Natural killer cell (primary cell): ENCODE measurements at regions not wholly inside any gene's neighbourhood (a gene's known extent, or its start where the extent isn't known, plus 50 kb on each side); places are given as distances from the start of the nearest gene placed in this dataset.
"Not testable (repeated sequence)": the region's sequence is repeated elsewhere in the genome, so short reads cannot be mapped to it uniquely, and the experiment has no call there.

Source experiments
- ATAC-seq, 3 donors: fragments of 150-1000 bp in 2 of 3; fragments of 200-7000 bp in 1 of 3; cut with Tn5 transposase; 1 replicate in 1 of 3; 2 replicates in 2 of 3; pipeline ENCODE4 v1.10.0; 2021; ENCODE audit warnings: mild to moderate bottlenecking in 2 of 3, moderate library complexity in 2 of 3
- DNase-seq, 2 donors: peaks; one replicate each; pipeline versions ENCODE4 v3.0.0 to v3.0.0-alpha.2; 2013 to 2021; ENCODE audit warnings: mixed read lengths in 1 of 2
- H3K27ac ChIP-seq: one replicate; pipeline ENCODE4 v1.5.1; 2013; ENCODE audit warnings: mild to moderate bottlenecking, low read length
- H3K27me3 ChIP-seq: one replicate; pipeline ENCODE4 v1.6.1; 2013; ENCODE audit warnings: low read length; ENCODE audit not compliant: control insufficient read depth, insufficient read depth
- H3K36me3 ChIP-seq: one replicate; pipeline ENCODE4 v1.6.1; 2013; ENCODE audit warnings: low read length; ENCODE audit not compliant: control insufficient read depth, insufficient read depth
- H3K4me1 ChIP-seq: one replicate; pipeline ENCODE4 v1.6.1; 2013; ENCODE audit warnings: low read length; ENCODE audit not compliant: control insufficient read depth, insufficient read depth
- H3K4me3 ChIP-seq: one replicate; pipeline ENCODE4 v1.5.1; 2013; ENCODE audit warnings: low read length
- H3K9me3 ChIP-seq: one replicate; pipeline ENCODE4 v1.6.1; 2013; ENCODE audit warnings: low read length; ENCODE audit not compliant: control insufficient read depth, insufficient read depth
- H3K27ac Mint-ChIP-seq, 2 donors: one replicate each; pipeline ENCODE4 v1.8.0; 2022; ENCODE audit warnings: mild to moderate bottlenecking in 2 of 2, mixed read lengths in 2 of 2, moderate library complexity in 1 of 2
- H3K27me3 Mint-ChIP-seq, 2 donors: one replicate each; pipeline ENCODE4 v1.8.0; 2022; ENCODE audit warnings: low read depth in 2 of 2, mixed read lengths in 2 of 2
- H3K36me3 Mint-ChIP-seq: one replicate; pipeline ENCODE4 v1.8.0; 2022; ENCODE audit warnings: mixed read lengths
- H3K4me1 Mint-ChIP-seq, 2 donors: one replicate each; pipeline ENCODE4 v1.8.0; 2022; ENCODE audit warnings: mixed read lengths in 2 of 2
- H3K4me3 Mint-ChIP-seq: one replicate; pipeline ENCODE4 v1.8.0; 2022; ENCODE audit warnings: mild to moderate bottlenecking, moderate library complexity, mixed read lengths
- H3K9me3 Mint-ChIP-seq, 2 donors: one replicate each; pipeline ENCODE4 v1.8.0; 2022; ENCODE audit warnings: mixed read lengths in 2 of 2
- WGBS: methylation state at CpG from one replicate; pipeline ENCODE4 v1.1.7; 2013; ENCODE audit warnings: missing lambda C conversion rate; ENCODE audit not compliant: insufficient coverage; 5-methylcytosine and 5-hydroxymethylcytosine counted together
- intact Hi-C: fragments of 100-400 bp; cut with micrococcal nuclease; formaldehyde crosslinking; loops from one replicate; pipeline ENCODE4 v1.14.2; 2022
- TF ChIP-seq, protein P1 (sequence below): fragments of 200-600 bp; IDR thresholded peaks from one replicate; pipeline ENCODE4 v1.8.0; 2022; ENCODE audit warnings: antibody characterized with exemption

DNA sequence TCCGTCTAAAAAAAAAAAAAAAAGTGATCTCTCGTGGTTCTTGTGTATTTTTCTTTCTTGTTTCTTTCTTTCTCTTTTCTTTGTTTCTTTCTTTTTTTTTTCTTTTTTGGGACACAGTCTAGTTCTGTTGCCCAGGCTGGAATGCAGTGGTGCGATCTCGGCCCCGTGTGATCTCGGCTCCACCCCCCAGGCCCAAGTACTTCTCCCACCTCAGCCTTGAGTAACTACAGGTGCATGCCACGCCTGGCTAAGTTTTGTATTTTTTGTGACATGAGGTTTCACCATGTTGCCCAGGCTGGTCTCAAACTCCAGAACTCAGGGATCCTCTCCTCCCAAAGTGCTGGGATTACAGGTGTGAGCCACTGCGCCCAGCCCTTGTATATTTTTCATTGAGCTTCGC is 91.4 kb downstream of the TMEM237 start:
- H3K27ac Mint-ChIP-seq, result no peak overlapping the region
- no peak for DNase-seq
- Histone ChIP-seq H3K4me1 (no peaks in the 10 kb centered on the region), H3K36me3 (no peaks in the 10 kb centered on the region), H3K27ac (no peak overlapping the region), H3K4me3 (no peak overlapping the region), H3K9me3 (no peaks in the 10 kb centered on the region), H3K27me3 (no peaks in the 10 kb centered on the region)
- no peak for ATAC-seq
- 92% methylated on average over 9 of the region's 9 CpGs for WGBS
- H3K4me1 Mint-ChIP-seq, result no peaks in the 10 kb centered on the region
- no peak overlapping the region for H3K4me3 Mint-ChIP-seq
- H3K36me3 Mint-ChIP-seq, result no peaks in the 10 kb centered on the region
- no peaks in the 10 kb centered on the region for H3K9me3 Mint-ChIP-seq
- intact Hi-C loops, result no loop called here
- TF ChIP-seq, protein P1, sequence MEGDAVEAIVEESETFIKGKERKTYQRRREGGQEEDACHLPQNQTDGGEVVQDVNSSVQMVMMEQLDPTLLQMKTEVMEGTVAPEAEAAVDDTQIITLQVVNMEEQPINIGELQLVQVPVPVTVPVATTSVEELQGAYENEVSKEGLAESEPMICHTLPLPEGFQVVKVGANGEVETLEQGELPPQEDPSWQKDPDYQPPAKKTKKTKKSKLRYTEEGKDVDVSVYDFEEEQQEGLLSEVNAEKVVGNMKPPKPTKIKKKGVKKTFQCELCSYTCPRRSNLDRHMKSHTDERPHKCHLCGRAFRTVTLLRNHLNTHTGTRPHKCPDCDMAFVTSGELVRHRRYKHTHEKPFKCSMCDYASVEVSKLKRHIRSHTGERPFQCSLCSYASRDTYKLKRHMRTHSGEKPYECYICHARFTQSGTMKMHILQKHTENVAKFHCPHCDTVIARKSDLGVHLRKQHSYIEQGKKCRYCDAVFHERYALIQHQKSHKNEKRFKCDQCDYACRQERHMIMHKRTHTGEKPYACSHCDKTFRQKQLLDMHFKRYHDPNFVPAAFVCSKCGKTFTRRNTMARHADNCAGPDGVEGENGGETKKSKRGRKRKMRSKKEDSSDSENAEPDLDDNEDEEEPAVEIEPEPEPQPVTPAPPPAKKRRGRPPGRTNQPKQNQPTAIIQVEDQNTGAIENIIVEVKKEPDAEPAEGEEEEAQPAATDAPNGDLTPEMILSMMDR, result no peak
- H3K27me3 Mint-ChIP-seq, result peaks cover 0 to under 1% of the 10 kb centered on the region in 2 donors

DNA sequence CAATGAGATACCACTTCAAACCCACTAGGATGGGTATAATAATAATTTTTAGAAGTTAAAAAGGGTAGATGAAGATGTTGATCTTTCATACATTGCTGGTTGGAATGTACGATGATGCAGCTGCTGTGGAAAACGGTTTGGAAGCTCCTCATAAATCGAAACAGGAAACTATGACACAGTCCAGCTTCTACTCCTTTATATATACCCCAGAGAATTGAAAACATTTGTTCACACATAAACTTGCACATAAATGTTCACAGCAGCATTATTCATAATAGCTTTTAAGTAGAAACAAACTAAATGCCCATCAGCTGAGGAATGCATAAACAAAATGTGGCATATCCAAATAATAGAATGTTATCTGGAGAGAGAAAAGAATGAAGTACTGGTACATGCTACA is 95.0 kb downstream of the STRADB start:
- TF ChIP-seq, protein P1, result no peak
- no peaks in the 10 kb centered on the region for H3K36me3 Mint-ChIP-seq
- H3K27me3 ChIP-seq, result no peaks in the 10 kb centered on the region
- H3K27ac Mint-ChIP-seq, result no peak overlapping the region
- no peaks in the 10 kb centered on the region for H3K4me1 ChIP-seq
- no peaks in the 10 kb centered on the region for H3K9me3 ChIP-seq
- H3K27ac ChIP-seq, result no peak overlapping the region
- no peaks in the 10 kb centered on the region for H3K4me1 Mint-ChIP-seq
- peaks cover 5 to 9% of the 10 kb centered on the region in 2 donors for H3K27me3 Mint-ChIP-seq
- no peak overlapping the region for H3K4me3 ChIP-seq
- no peak overlapping the region for H3K4me3 Mint-ChIP-seq
- intact Hi-C loops, result no loop called here
- 78% methylated on average over 3 of the region's 3 CpGs for WGBS
- no peaks in the 10 kb centered on the region for H3K36me3 ChIP-seq
- no peak for DNase-seq
- ATAC-seq, result no peak
- H3K9me3 Mint-ChIP-seq, result peaks cover 0 to 3% of the 10 kb centered on the region in 2 donors

DNA sequence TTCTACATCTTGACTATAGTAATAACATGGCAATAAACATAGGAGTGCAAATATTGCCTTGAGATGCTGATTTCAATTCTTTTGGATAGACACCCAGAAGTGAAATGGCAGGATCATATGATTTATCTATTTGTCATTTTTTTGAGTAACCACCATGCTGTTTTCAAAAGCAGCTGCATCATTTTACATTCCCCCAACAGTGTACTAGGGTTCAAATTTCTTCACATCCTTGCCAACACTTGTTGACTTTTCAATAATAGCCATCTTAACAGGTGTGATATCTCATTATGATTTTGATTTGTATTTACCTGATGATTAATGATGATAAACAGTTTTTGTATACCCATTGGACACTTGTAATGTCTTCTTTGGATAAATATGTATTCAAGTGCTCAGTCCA is 90.8 kb downstream of the STRADB start:
- H3K4me3 ChIP-seq, result no peak overlapping the region
- no peak for DNase-seq
- H3K27me3 Mint-ChIP-seq, result peaks cover 5 to 9% of the 10 kb centered on the region in 2 donors
- no peaks in the 10 kb centered on the region for H3K4me1 ChIP-seq
- TF ChIP-seq, protein P1, result no peak
- no peaks in the 10 kb centered on the region for H3K27me3 ChIP-seq
- H3K9me3 Mint-ChIP-seq, result peaks cover 0 to 3% of the 10 kb centered on the region in 2 donors
- H3K9me3 ChIP-seq, result no peaks in the 10 kb centered on the region
- no peak overlapping the region for H3K27ac Mint-ChIP-seq
- intact Hi-C loops, result no loop called here
- no peak overlapping the region for H3K27ac ChIP-seq
- H3K4me3 Mint-ChIP-seq, result no peak overlapping the region
- ATAC-seq, result no peak
- no peaks in the 10 kb centered on the region for H3K36me3 ChIP-seq
- no peaks in the 10 kb centered on the region for H3K36me3 Mint-ChIP-seq
- no peaks in the 10 kb centered on the region for H3K4me1 Mint-ChIP-seq

DNA sequence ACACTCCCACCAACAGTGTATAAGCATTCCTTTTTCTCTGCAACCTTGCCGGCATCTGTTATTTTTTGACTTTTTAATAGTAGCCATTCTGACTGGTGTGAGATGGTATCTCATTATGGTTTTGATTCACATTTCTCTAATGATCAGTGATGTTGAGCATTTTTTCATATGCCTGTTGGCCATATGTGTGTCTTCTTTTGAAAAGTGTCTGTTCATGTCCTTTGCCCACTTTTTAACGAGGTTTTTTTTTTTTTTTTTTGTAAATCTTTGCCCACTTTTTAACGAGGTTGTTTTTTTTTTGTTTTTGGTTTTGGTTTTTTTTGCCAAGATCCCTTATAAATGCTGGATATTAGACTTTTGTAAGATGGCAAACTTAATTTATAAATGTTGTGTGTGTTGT is 87.7 kb downstream of the STRADB start:
- H3K36me3 Mint-ChIP-seq, H3K27ac Mint-ChIP-seq, DNase-seq, ATAC-seq, H3K27me3 ChIP-seq, H3K4me1 Mint-ChIP-seq, intact Hi-C loops, H3K4me1 ChIP-seq, H3K36me3 ChIP-seq, H3K9me3 Mint-ChIP-seq, H3K27ac ChIP-seq, H3K4me3 Mint-ChIP-seq, H3K27me3 Mint-ChIP-seq, H3K4me3 ChIP-seq, H3K9me3 ChIP-seq: not testable (repeated sequence)
- WGBS, result 50% methylated on average over 2 of the region's 3 CpGs
